ENCODE measurements at regions not wholly inside any gene's neighbourhood (a gene's known extent, or its start where the extent isn't known, plus 50 kb on each side); places are given as distances from the start of the nearest gene placed in this dataset.

DNA sequence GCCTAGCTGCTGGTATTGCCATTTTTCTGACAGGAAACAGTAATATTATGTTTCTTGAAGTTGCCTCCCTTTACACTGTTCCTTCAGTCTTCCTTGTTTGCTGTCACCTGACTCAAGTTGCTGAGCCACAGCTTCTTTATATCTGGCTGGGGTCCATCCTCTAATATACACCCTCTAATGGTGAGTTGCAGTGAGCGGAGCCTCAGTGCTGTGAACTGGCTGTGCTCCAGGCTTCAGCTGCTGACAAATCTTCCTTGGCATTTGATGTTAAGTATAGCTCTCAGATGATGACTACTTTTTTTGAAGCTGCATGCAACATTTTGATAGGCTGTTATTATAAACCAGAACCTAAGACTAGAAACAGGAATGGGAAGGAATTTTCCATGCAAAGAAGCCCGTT lies 366.7 kb downstream of the NUP35 start:
- TF ChIP-seq, protein P1, sequence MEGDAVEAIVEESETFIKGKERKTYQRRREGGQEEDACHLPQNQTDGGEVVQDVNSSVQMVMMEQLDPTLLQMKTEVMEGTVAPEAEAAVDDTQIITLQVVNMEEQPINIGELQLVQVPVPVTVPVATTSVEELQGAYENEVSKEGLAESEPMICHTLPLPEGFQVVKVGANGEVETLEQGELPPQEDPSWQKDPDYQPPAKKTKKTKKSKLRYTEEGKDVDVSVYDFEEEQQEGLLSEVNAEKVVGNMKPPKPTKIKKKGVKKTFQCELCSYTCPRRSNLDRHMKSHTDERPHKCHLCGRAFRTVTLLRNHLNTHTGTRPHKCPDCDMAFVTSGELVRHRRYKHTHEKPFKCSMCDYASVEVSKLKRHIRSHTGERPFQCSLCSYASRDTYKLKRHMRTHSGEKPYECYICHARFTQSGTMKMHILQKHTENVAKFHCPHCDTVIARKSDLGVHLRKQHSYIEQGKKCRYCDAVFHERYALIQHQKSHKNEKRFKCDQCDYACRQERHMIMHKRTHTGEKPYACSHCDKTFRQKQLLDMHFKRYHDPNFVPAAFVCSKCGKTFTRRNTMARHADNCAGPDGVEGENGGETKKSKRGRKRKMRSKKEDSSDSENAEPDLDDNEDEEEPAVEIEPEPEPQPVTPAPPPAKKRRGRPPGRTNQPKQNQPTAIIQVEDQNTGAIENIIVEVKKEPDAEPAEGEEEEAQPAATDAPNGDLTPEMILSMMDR (IDR thresholded peaks at IDR 0.05) = no peak
- TF ChIP-seq POLR2A (IDR thresholded peaks at IDR 0.05) (no peak), EP300 (IDR thresholded peaks at IDR 0.05) (no peak), POLR2AphosphoS5 (IDR thresholded peaks at IDR 0.05) (no peak)
- Histone ChIP-seq H3K36me3 (no peaks in the 10 kb centered on the region), H3K4me3 (no peak overlapping the region), H3K9me3 (no peaks in the 10 kb centered on the region), H3K27ac (no peak overlapping the region), H3K4me1 (peaks cover 0 to 5% (median 0%) of the 10 kb centered on the region in 4 donors), H3K27me3 (no peaks in the 10 kb centered on the region)
- DNase-seq = peak in 1 of 2 donors; percentile 78
- WGBS, 5 donors = 42 to 60% (median 52%) methylated on average over 2 of the region's 2 CpGs
- intact Hi-C loops (cut with DNase I; ENCODE audit: low total_unique reads) = no loop called here

DNA sequence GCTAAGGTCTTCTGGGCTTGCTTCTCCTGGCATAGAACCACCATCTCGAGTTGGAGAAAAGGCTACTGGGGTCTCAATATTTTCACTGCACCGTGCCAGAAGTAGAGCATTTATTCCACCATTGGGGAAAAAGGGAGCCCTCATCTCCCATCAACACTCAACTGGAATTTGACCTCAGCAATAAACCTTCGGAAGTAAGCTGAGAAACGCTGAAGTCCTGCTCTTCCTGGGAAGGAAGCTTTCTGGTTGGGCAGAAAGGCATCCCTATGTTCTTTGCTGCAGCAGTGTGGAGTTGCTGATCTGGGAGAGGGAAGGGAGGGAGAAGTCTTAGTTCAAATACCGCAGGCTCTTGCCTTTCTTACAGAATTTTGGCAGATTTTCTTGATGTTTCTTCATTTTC lies 368.8 kb downstream of the NUP35 start:
- Histone ChIP-seq H3K4me1 (peaks cover 0 to 5% (median 0%) of the 10 kb centered on the region in 4 donors), H3K4me3 (no peak overlapping the region), H3K27ac (no peak overlapping the region), H3K9me3 (no peaks in the 10 kb centered on the region), H3K36me3 (no peaks in the 10 kb centered on the region), H3K27me3 (no peaks in the 10 kb centered on the region)
- intact Hi-C loops (cut with DNase I; ENCODE audit: low total_unique reads) = no loop called here
- WGBS, 5 donors = 61 to 74% (median 68%) methylated on average over 5 of the region's 5 CpGs
- TF ChIP-seq, protein P1 (IDR thresholded peaks at IDR 0.05) = no peak
- TF ChIP-seq POLR2A (IDR thresholded peaks at IDR 0.05) (no peak), POLR2AphosphoS5 (IDR thresholded peaks at IDR 0.05) (no peak), EP300 (IDR thresholded peaks at IDR 0.05) (no peak)
- DNase-seq = no peak

DNA sequence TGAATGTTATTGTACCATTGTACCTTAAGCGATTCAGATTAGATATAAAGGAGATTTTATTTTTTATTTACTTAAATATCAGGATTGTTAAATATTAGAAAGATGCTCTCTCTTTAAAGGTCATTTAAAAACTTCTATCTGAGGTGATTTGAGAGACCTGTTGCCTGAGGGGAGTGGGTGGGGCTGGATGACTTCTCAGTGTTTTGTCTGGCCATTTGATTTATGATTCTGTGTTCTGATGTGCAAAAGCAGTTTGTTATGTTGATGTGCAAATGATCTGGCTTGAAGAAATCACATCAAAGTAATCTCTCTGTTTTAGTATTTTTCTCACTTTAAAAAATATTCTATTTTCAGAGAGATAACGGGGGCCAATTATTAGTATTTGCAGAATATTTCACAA lies 370.8 kb downstream of the NUP35 start:
- 56 to 76% (median 68%) methylated on average over 2 of the region's 2 CpGs for WGBS, 5 donors
- H3K27ac ChIP-seq = no peak overlapping the region
- TF ChIP-seq POLR2AphosphoS5 (IDR thresholded peaks at IDR 0.05) (no peak), EP300 (IDR thresholded peaks at IDR 0.05) (no peak), POLR2A (IDR thresholded peaks at IDR 0.05) (no peak)
- TF ChIP-seq, protein P1 (IDR thresholded peaks at IDR 0.05) = no peak

DNA sequence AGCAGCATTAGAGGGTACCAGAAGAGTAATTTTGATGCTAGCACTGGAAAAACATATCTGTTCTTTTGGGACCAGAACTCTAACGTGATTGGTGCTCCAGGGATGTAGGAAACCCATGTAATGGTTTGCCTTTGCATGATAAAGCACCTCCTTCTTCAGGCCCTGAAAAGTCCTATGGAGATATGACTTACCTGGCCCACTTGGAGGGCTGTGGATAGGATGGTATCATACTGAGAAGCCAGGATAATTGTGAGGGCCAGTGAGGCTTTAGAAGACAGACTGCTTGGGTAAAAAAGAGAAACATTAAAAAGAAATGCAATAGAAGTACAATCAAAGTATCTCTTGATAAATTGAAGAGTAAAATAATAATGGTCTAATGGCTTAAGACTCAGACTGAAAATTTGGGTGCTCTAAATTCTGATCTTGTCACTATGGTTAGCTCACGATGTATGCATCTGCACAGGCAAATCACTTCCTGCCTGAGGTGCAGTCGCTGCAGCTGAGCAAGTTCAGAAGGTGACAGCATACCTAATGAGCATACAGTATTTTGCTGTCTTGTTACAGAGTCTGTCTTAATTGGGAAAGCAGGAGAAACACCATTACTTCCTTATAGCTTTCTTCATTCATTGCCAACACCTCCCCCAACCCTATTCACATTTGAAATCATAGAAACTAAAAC lies 371.5 kb downstream of the NUP35 start:
- Histone ChIP-seq H3K27me3 (no peaks in the 10 kb centered on the region), H3K4me1 (peaks cover 0 to 4% (median 0%) of the 10 kb centered on the region in 4 donors), H3K9me3 (peaks cover 0 to 9% (median 2%) of the 10 kb centered on the region in 4 donors), H3K27ac (no peak overlapping the region), H3K4me3 (no peak overlapping the region), H3K36me3 (no peaks in the 10 kb centered on the region)
- DNase-seq = no peak
- 44 to 60% (median 57%) methylated on average over 3 of the region's 3 CpGs for WGBS, 5 donors
- TF ChIP-seq, protein P1 (IDR thresholded peaks at IDR 0.05) = no peak
- TF ChIP-seq POLR2A (IDR thresholded peaks at IDR 0.05) (no peak), POLR2AphosphoS5 (IDR thresholded peaks at IDR 0.05) (no peak), EP300 (IDR thresholded peaks at IDR 0.05) (no peak)
- intact Hi-C loops (cut with DNase I; ENCODE audit: low total_unique reads) = no loop called here

More for the DNA sequence above, 370.8 kb downstream of the NUP35 start:
- no peaks in the 10 kb centered on the region for H3K36me3 ChIP-seq
- no peaks in the 10 kb centered on the region for H3K27me3 ChIP-seq
- intact Hi-C loops (cut with DNase I; ENCODE audit: low total_unique reads) = no loop called here
- no peak overlapping the region for H3K4me3 ChIP-seq
- no peak for DNase-seq
- H3K9me3 ChIP-seq = peaks cover 0 to 2% (median 0%) of the 10 kb centered on the region in 4 donors
- H3K4me1 ChIP-seq = peaks cover 0 to 5% (median 0%) of the 10 kb centered on the region in 4 donors
